Esophagus (tissue), 2 donors: ENCODE measurements at regions not wholly inside any gene's neighbourhood (a gene's known extent, or its start where the extent isn't known, plus 50 kb on each side); places are given as distances from the start of the nearest gene placed in this dataset.

Source experiments
- H3K27ac ChIP-seq, 2 donors: one replicate each; pipeline ENCODE4 v1.5.1; 2013; ENCODE audit warnings: low read depth in 2 of 2, mild to moderate bottlenecking in 2 of 2, inconsistent platforms in 1 of 2, low read length in 1 of 2, moderate library complexity in 1 of 2
- H3K27me3 ChIP-seq, 2 donors: one replicate each; pipeline ENCODE4 v1.6.1; 2013; ENCODE audit warnings: low read length in 2 of 2, control low read depth in 1 of 2, mild to moderate bottlenecking in 1 of 2; ENCODE audit not compliant: insufficient read depth in 2 of 2, control insufficient read depth in 1 of 2
- H3K36me3 ChIP-seq, 2 donors: one replicate each; pipeline ENCODE4 v1.6.1; 2013; ENCODE audit warnings: low read length in 1 of 2; ENCODE audit not compliant: control insufficient read depth in 2 of 2, insufficient read depth in 2 of 2
- H3K4me1 ChIP-seq, 2 donors: one replicate each; pipeline ENCODE4 v1.6.1; 2013; ENCODE audit warnings: low read length in 1 of 2; ENCODE audit not compliant: control insufficient read depth in 2 of 2, insufficient read depth in 2 of 2
- H3K4me3 ChIP-seq, 2 donors: one replicate each; pipeline ENCODE4 v1.5.1; 2013; ENCODE audit warnings: low read length in 2 of 2, mild to moderate bottlenecking in 2 of 2, low read depth in 1 of 2, moderate library complexity in 1 of 2
- H3K9me3 ChIP-seq, 2 donors: one replicate each; pipeline ENCODE4 v1.6.1; 2013; ENCODE audit warnings: mild to moderate bottlenecking in 2 of 2, low read depth in 1 of 2, low read length in 1 of 2, moderate library complexity in 1 of 2; ENCODE audit not compliant: control insufficient read depth in 2 of 2, insufficient read depth in 1 of 2
- WGBS, 2 donors: extraction: QIAGEN DNeasy Blood & Tissue Kit; methylation state at CpG; one replicate each; pipeline ENCODE4 v1.1.7; 2013; 5-methylcytosine and 5-hydroxymethylcytosine counted together
- donor health status: healthy with polysubstance abuse.
- donor health status: Bipolar disorder and iron deficiency.

DNA sequence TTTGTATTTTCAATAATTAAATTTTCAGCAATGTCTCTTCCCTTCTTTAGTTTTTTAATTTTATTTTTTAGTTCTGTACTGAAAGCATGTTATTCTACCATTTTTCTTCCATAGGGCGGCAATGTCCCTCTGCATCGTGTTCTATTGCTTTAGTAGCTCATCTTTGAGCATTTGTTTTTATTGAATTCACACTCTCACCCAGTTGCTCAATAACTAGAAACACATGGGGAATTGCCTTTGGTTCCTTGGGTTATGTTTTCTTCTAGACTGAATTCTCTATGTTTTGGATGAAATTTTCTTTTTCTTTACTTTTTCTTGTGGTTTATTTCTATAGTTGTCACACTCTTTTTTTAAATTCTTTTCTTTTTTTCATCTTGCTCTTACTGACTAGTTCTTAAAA, 233.8 kb upstream of the LDB2 start:
- 83 to 85% methylated on average over 2 of the region's 2 CpGs for WGBS, 2 donors
- H3K36me3 ChIP-seq: no peaks in the 10 kb centered on the region

DNA sequence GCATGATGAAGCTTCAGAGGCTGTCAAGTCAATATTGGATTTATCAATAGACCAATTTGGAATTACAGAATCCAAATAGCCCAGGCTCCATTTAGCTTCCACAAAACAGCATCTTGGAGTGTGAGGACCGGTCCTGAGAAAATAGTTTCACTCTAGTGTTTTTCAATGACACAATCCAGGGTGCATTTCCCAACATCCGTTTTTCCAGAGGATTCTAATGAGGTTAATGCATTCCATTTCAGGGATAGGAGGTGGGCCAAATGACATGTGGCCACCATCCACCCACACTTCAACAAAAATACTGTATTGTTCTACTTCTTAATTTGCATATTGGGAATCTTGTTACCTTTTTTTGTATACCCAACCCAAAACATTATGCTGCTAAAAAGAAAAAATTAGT, 229.8 kb upstream of the LDB2 start:
- WGBS, 2 donors: 66 to 71% methylated on average over 2 of the region's 2 CpGs

More for the DNA sequence above, 233.8 kb upstream of the LDB2 start:
- H3K27me3 ChIP-seq: no peaks in the 10 kb centered on the region
- no peak overlapping the region for H3K4me3 ChIP-seq
- H3K4me1 ChIP-seq: no peaks in the 10 kb centered on the region
- H3K27ac ChIP-seq: no peak overlapping the region
- peaks cover 0 to under 1% of the 10 kb centered on the region in 2 donors for H3K9me3 ChIP-seq

DNA sequence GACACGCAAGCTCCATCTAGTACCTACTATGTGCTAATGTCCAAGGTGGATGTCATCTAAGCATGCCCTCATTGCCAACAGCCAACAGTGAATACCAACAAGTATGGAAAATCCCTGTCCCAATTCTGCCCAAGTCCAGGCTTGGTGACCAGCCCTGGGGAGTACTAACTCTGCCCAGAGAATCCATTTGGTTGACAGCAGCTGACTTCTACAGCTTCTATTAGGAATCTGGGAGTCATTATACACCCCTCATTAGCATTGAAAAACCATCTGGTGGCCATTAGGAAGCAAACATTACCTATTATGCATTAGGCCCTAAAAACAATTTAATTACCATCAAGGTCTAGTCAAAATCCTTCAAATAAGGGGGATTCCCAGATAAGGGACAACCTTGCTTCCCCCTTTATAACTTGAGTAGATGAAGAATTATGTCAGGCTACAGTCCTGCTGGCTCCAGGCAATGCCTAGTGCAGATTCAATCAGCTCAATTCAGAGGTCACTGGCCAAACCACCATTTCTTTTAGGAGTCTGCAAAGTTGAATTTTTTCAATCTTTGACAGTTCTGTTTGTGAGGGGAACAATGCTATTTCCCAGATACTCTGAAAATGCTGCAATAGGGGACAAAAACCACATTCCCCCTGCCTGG, 228.0 kb upstream of the LDB2 start:
- 87 to 92% methylated on average over 1 of the region's 1 CpG for whole genome bisulfite sequencing, 2 donors
- H3K4me3 ChIP-seq: no peak overlapping the region
- no peaks in the 10 kb centered on the region for H3K36me3 ChIP-seq
- H3K9me3 ChIP-seq: no peaks in the 10 kb centered on the region
- H3K4me1 ChIP-seq: no peaks in the 10 kb centered on the region
- H3K27ac ChIP-seq: no peak overlapping the region
- no peaks in the 10 kb centered on the region for H3K27me3 ChIP-seq

More for the DNA sequence above, 229.8 kb upstream of the LDB2 start:
- H3K4me3 ChIP-seq: no peak overlapping the region
- H3K36me3 ChIP-seq: no peaks in the 10 kb centered on the region
- H3K9me3 ChIP-seq: no peaks in the 10 kb centered on the region
- H3K27ac ChIP-seq: no peak overlapping the region
- H3K27me3 ChIP-seq: no peaks in the 10 kb centered on the region
- H3K4me1 ChIP-seq: no peaks in the 10 kb centered on the region

DNA sequence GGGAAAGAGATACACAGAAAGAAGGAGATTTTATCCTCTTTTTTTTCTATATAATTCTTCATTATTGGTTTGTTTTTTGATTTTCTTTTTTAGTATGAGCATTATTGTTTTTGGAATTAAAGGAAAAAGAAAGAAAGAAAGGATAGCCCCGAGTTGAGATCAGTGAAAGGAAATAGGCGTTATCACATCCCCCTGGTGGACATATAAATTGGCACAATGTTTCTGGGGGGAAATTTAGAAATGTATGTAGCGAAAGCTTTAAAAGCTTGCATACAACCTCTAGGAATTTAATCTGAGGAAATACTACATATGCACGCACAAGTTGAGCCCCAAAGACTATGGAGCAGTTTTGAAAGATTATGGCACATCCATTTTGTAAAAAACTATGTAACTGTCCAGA, 226.3 kb upstream of the LDB2 start:
- no peaks in the 10 kb centered on the region for H3K27me3 ChIP-seq
- no peaks in the 10 kb centered on the region for H3K9me3 ChIP-seq
- H3K4me1 ChIP-seq: no peaks in the 10 kb centered on the region
- H3K4me3 ChIP-seq: no peak overlapping the region
- H3K27ac ChIP-seq: no peak overlapping the region
- WGBS, 2 donors: 84 to 85% methylated on average over 4 of the region's 4 CpGs
- no peaks in the 10 kb centered on the region for H3K36me3 ChIP-seq

DNA sequence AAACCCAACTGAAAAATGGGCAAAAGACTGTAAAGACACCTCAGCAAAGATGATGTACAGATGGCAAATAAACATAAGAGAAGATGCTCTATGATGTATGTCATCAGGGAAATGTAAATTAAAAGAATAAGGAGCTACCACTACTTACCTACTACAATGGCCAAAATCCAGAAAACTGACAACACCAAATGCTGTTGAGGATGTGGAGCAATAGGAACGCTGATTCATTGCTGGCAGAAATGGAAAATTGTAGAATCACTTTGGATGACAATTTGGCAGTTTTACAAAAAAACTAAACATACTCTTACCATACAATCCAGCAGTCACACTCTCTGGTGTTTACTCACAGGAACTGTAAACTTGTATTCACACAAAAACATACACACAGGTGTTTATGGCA, 222.3 kb upstream of the LDB2 start:
- Histone ChIP-seq H3K4me3 (no peak overlapping the region), H3K27ac (no peak overlapping the region), H3K4me1 (no peaks in the 10 kb centered on the region), H3K36me3 (no peaks in the 10 kb centered on the region), H3K27me3 (no peaks in the 10 kb centered on the region), H3K9me3 (no peaks in the 10 kb centered on the region)
- 75 to 88% methylated on average over 1 of the region's 1 CpG for WGBS, 2 donors

DNA sequence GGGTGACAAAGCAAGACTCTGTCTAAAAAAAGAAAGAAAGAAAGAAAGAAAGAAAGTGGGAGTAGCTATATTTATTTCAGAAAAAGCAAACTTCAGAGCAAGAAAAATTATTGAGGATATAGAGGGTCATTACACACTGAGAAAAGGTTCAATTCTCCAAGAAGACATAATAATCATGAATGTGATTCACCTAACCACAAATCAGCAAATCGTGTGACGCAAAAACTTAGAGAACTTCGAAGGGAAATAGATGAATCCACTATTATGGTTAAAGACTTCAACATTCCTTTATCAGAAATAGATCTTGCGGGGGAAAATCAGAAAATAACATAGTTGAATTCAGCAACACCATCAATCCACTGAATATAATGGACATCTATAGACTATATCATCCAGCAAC, 219.3 kb upstream of the LDB2 start:
- WGBS, 2 donors: 91 to 95% methylated on average over 4 of the region's 4 CpGs
- no peaks in the 10 kb centered on the region for H3K36me3 ChIP-seq
- no peaks in the 10 kb centered on the region for H3K9me3 ChIP-seq
- no peaks in the 10 kb centered on the region for H3K27me3 ChIP-seq
- no peaks in the 10 kb centered on the region for H3K4me1 ChIP-seq
- no peak overlapping the region for H3K4me3 ChIP-seq
- H3K27ac ChIP-seq: no peak overlapping the region

DNA sequence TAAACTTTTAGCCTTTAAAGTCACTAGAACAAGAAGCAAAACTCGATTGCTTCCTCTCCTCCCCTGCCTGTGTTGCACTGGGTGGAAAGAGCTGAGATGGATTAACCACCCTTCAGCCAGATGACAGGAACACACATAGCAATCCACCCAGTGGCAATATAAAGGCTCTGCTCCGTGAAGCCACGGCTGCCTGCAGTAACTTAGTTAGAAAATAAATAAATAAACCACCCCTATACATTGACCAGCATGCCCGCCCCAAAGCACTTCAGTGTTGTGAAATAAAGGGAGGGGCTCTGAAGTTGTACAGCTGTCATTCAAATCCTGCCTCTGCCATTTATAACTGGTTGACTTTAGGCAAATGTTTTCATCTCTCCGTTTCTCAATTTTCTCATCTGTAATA, 217.1 kb upstream of the LDB2 start:
- H3K27me3 ChIP-seq: no peaks in the 10 kb centered on the region
- no peak overlapping the region for H3K27ac ChIP-seq
- WGBS, 2 donors: 78 to 80% methylated on average over 5 of the region's 5 CpGs
- H3K4me3 ChIP-seq: no peak overlapping the region
- no peaks in the 10 kb centered on the region for H3K4me1 ChIP-seq
- H3K36me3 ChIP-seq: no peaks in the 10 kb centered on the region
- H3K9me3 ChIP-seq: no peaks in the 10 kb centered on the region

DNA sequence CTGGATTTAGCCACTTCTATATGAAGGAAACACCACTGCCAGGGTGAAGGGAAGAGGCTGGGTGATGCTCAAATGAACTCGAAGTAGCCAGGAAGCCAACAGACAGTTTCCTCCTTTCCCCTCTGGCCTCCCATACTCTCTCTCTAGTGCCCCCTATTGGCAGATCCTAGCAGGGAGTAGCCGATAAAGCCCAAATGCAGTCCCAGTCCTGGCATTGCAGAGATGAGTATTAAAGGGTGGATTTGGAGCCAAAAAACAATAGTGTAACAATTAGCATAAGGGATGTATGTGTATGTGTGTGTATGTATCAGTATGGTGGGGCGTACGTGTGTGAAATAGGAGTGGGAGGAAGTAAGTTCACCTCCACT, 213.8 kb upstream of the LDB2 start:
- Histone ChIP-seq H3K36me3 (no peaks in the 10 kb centered on the region), H3K4me3 (no peak overlapping the region), H3K4me1 (no peaks in the 10 kb centered on the region), H3K9me3 (no peaks in the 10 kb centered on the region), H3K27me3 (no peaks in the 10 kb centered on the region), H3K27ac (no peak overlapping the region)
- 49 to 58% methylated on average over 4 of the region's 4 CpGs for WGBS, 2 donors

DNA sequence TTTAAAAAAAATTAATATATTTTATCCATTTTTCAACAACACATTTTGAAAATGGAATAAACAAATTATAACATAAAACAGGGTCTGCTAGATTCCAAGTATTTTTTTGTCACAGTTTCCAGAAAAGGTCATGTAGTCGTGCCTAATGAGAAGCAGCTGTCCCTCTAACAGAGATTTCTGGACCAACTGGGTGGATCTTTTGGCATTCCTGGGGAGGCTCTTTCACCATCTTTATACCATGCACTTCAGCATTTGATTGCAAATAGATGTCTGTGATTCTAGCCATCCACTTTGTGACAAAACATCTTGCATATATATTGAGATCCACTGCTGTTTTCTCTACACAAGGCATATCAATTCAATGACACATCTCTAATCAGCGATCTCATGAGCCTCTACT, 210.7 kb upstream of the LDB2 start:
- 42 to 63% methylated on average over 2 of the region's 2 CpGs for WGBS, 2 donors
- Histone ChIP-seq H3K4me3 (no peak overlapping the region), H3K9me3 (no peaks in the 10 kb centered on the region), H3K27me3 (no peaks in the 10 kb centered on the region), H3K4me1 (no peaks in the 10 kb centered on the region), H3K36me3 (no peaks in the 10 kb centered on the region), H3K27ac (no peak overlapping the region)

DNA sequence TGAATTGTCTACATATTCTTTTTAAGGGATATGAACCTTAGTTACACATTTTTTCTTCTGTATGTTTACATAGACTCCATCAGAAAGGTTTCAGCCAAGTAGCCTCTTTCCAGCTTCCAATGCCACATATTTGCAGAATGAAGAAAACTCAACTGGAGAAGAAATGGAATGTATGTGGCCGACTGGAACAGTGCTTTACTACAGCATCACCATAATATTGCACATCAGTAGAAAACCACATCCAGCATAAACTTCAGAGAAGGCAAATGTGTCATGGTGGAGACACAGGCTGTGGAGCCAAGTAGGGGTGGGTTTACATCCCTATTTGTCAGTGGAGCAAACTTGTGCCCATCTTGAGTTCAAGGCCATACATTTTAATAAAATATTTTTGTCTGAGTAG, 204.8 kb upstream of the LDB2 start:
- Histone ChIP-seq H3K27me3 (no peaks in the 10 kb centered on the region), H3K36me3 (no peaks in the 10 kb centered on the region), H3K4me3 (no peak overlapping the region), H3K4me1 (no peaks in the 10 kb centered on the region), H3K9me3 (no peaks in the 10 kb centered on the region), H3K27ac (no peak overlapping the region)
- WGBS, 2 donors: 43 to 60% methylated on average over 1 of the region's 1 CpG
